ENCODE measurements at regions not wholly inside any gene's neighbourhood (a gene's known extent, or its start where the extent isn't known, plus 50 kb on each side); places are given as distances from the start of the nearest gene placed in this dataset.
"Not testable (repeated sequence)": the region's sequence is repeated elsewhere in the genome, so short reads cannot be mapped to it uniquely, and the experiment has no call there.

- DNase-seq = no peak
Observed at GRCh38 chr4:154983714-154984113, 202.6 kb downstream of the RBM46 start.

DNA sequence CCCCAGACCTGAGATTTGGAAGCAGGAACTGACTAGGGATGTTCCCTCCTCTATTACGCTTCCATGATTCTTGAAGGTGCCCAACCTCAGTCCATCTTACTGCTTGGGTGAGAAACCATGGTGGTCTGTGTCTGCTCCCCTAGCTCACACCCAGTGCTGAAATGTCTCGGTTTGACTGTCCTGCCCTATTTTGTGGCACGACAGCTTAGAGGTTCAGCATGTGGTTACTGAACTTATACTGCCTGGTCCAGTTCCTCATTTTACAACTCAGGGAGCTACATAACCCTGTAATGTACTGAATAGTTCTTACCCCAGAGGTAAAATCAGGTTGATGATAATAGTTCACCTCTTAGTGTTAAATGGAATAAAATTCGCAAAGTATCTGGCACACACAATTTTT, 203.1 kb downstream of the RBM46 start:
- no peak for DNase-seq

- no peak for DNase-seq
Observed at GRCh38 chr4:154984616-154985015, 203.5 kb downstream of the RBM46 start.

- DNase-seq = no peak
Observed at GRCh38 chr4:154985673-154986072, 204.6 kb downstream of the RBM46 start.

DNA sequence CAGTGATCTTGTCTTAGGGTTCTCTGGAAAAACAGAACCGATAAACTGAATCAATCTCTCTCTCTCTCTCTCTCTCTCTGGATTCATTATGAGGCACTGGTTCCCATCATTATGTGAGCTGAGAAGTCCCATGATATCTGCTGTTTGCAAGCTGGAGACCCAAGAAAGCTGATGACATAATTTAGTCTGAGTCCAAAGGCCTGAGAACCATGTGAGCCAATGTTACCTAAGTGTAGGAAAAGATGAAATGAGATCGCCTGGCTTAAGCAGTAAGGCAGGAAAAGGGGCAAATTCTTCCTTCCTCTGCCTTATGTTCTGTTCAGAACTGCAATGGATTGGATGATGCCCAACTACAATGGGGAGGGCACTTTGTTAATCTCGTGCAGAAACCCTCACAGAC, 207.4 kb downstream of the RBM46 start:
- no peak for DNase-seq

DNA sequence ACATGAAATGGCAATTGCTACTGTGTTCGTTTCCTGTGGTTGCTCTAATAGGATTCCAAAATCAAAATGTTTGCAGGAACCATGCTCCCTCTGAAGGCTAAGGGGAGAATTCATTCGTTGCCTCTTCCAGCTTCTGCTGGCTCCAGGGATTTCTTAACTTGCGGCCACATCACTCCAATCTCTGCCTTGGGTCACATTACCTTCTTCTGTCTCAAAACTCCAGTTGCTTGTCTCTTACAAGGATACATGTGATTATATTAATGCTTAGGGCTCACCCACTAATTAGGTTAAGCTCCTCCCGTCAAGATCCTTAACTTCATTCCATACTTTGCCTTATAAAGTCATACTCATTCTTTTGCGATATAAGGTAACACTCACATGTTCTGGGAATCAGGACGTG, 208.4 kb downstream of the RBM46 start:
- DNase-seq = no peak

- DNase-seq = not testable (repeated sequence)
Observed at GRCh38 chr4:154997866-154998265, 210.6 kb upstream of the NPY2R start.

- no peak for DNase-seq
Observed at GRCh38 chr4:154998284-154998683, 210.2 kb upstream of the NPY2R start.

- no peak for DNase-seq
Observed at GRCh38 chr4:154998773-154999172, 209.7 kb upstream of the NPY2R start.

DNA sequence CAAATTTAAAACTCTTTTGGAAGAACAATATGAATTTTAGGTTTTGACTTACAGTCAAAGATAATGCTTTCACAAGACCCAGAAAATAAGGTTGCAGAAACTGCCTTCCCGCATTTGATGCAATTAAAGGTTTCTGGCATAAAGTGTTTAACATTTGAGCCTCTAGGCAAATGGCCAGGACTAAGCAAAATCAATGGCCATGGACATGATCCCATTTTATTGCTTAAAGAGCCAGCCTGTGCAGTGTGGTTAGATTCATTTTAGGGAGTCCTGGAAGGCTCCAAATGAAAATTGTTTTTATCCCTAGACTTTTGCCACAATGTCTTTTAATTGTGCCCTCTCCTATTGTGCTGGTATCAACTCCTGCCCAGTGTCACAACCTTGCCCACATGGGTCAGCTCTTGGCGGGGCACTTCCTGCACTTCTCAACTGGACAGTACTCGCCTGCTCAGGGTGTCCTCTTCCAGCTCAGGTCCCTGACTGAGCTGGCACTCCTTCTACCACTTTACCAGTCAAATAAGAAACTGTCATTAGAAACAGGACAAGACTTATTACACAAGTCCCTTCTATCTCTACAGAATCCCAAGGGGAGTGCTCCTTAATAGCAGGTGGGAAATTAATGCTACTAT, 208.4 kb upstream of the NPY2R start:
- DNase-seq = no peak

DNA sequence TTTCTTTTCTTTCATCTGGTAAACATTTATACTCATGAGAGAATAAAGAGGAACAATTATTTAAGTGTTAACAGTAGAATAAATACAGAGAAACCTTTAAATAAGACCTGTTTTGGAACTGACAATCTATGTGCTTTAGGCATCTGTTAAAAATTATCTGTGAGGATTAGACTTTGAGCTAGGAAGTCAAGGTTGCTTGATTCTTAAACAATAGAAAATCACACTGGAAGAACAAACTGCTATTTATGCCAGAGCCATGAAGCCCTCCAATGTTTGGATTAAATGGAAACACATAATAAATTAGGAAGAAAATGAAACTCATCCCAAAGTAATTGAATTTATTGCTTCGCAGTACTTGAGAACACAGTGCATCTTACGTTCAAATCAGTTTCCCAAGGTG, 207.2 kb upstream of the NPY2R start:
- no peak for DNase-seq

- no peak for DNase-seq
Observed at GRCh38 chr4:155005395-155006090, 202.9 kb upstream of the NPY2R start.

GRCh38 chr4:155007660-155008176, 200.7 kb upstream of the NPY2R start:
- no peak for DNase-seq

- DNase-seq = no peak
Observed at GRCh38 chr4:155008389-155008788, 200.0 kb upstream of the NPY2R start.

DNA sequence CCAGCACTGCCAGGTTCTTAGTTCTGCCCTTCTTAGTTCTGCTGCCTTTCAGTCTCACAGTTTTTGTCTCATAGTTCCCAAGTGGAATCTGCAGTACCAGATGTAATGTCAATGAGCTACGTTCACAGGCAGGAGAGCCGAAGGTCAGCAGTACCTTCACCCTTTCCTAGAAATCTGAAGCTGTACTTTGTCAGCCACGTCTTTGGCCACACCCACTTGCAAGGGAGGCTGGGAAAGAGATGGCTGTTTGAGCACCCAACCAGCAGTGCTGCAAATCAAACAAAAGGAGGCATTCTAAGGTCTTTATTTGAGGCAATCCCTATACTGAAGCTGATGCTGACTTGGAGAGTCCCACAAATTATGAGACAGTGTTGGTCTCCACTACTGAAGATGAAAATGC, 199.1 kb upstream of the NPY2R start:
- DNase-seq = no peak

GRCh38 chr4:155010376-155010775, 198.1 kb upstream of the NPY2R start:
- no peak for DNase-seq

GRCh38 chr4:155011163-155011780, 197.2 kb upstream of the NPY2R start:
- DNase-seq = no peak

DNA sequence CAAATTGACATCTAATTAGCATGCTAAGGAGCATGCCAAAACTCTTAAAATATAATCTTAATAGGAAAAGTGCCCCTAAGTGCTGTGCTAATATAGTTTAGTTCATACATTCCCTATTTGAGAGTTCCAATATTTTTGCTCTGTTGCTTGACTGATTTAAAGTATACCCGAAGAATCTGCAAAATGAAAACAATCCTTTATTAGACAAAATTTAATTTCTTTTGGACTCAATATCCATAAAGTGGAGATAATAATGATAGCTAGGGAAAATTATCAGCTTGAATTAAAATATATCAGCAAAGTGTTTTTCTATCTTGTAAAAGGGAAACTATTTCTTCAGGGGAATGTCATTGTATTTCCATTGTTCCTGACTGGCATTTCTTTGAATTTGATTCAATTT, 196.0 kb upstream of the NPY2R start:
- DNase-seq = no peak

DNA sequence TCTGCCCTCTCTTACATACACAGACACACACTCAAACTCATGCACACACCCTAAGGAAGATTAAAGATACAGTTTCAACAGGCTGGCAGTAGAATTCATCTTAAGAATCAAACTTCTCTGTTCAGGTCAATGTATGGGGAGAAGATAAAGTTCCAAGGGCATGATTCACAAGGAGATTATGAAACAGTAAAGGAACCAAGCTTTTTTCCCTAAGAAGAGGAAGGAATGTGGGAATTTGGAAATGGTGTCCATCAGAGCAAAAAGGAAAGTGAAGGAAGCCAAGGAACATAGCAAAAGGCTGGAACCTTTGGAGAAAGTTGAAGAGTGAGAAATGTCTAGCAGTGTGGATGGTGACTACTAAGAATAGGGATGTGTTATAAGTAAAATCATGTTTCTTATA, 191.0 kb upstream of the NPY2R start:
- DNase-seq = no peak

- DNase-seq = no peak
Observed at GRCh38 chr4:155025762-155026457, 182.5 kb upstream of the NPY2R start.

- DNase-seq = no peak
Observed at GRCh38 chr4:155026715-155027114, 181.7 kb upstream of the NPY2R start.

DNA sequence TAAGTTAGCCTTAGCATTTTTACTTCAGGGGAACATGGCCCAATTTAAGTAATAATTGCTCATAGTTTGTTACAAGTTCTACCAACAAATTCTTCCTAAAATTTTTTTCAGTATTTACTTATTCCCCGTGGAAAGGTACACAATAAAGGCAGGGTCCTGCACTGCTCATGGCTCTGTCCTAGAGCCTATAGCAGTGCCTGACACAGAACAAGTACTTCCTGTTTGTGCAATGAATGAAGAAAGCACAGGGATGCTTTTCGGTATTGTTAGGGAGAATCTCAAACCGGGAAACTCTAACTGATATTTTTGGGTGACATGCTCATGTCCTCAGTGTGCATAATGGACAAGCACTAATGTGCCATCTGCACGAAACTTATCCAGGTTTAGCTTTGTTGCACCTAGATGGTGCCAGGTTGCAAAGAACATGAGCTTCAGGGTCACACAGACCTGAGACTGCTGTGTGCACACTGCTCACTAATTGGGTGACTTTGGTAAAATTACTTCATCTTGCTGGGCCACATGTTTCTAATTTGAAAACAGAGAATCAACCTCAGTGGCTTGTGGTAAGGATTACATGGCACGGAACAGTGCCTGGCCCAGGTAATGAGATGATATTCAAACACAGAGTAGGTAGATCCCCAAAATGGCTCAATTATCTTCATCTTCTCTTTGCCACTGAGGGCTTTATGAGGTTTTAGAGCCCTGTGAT, 175.8 kb upstream of the NPY2R start:
- no peak for DNase-seq

GRCh38 chr4:155033604-155034003, 174.8 kb upstream of the NPY2R start:
- no peak for DNase-seq
